GM18508 (cell line): ENCODE measurements at regions not wholly inside any gene's neighbourhood (a gene's known extent, or its start where the extent isn't known, plus 50 kb on each side); places are given as distances from the start of the nearest gene placed in this dataset.
"Not testable (repeated sequence)": the region's sequence is repeated elsewhere in the genome, so short reads cannot be mapped to it uniquely, and the experiment has no call there.

Experiments
- ATAC-seq: cut with Tn5 transposase; IDR thresholded peaks from one replicate; pipeline ENCODE4 v1.9.1; 2021; ENCODE audit warnings: moderate number of reproducible peaks; ENCODE audit not compliant: insufficient read depth, unreplicated experiment

DNA sequence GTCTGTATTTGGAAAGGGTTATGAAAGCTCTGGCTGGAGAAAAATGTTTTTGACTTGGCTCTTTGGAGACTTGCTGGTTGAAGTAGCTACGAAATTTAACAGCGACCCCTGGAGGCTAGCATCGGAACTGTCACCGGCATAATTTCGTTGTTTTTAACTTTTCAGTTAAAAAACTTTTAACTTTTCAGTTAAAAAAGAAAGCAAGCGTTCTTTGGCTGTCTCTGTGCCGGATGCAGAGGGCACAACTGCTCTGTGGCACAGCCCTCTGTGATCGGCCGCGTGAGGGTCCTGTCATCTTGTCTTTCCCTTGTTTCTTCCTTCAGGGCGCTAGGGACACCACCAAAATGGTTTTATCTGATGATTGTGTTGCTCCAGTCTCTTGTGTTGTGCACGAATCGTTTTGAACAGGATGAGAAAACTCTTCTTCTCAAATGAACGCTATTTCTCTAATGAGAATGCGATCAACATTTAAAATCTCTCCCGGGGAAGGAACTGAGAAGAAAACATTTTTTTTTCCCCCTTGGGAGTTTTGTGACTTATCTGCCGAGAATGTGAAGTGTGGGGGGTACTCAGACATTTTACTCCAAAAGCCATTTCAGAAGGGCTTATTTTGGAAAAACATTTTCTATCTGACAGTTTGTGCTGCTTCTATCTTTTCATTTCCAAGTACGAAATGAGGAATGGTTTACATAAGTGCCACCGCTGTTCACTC, 57.1 kb downstream of the ADCYAP1 start:
- no peak for ATAC-seq

DNA sequence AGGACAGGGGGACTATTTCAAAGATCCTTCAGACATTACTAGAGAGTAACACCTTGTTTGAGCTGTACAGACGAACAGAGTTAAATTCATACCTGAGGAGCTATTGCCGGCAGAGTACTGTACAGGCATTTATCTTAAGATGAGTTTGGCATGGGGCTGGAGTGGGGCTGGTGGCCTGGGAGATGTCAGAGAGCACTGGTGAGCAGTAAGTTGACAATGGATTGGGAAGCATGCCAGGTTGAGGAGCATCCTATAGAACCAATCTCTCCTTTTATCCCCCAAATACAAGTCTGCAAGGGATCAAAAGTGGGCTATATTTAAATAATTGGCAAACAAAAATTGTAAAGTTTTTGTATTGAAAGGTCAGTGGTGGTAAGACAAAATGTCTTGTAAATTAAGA, 58.6 kb downstream of the ADCYAP1 start:
- no peak for ATAC-seq

DNA sequence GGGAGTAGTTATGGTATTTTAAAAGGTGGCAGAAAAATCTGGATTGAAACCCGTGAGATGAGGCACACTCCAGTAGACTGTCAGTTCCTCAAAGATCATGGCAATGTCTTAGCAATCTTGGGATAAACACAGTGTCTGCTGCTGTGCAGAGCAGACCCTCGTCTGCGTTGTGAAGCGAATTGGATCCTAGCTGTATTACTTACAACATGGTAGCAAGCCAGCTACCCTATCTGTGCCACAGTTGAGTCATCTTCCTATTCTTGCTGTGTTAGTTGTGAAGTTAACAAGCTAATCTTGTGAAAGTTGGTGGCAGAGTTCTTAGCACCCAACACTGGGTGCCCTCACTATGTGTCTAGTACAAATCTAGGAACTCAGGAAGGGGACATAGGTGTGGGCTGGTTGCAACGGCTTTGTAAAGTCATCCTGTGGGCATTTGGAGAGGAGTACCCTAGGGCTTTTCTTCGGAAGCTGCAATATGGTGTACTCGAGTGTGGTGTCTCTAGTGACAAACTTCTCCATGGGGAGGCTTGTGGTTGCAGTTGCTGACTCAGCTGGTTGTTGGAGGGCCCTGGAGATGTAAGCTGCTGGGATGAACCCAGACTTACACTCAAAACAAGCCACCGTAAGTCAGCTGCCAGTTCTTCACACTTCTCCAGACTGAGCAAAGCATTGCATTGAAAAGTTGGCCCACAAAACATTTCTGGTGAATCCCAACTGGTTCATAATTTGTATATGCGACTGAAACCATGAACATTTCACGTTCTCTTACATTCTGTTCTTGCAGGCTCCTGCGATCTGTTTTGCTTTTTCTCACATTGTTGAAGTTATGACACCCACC, 61.5 kb downstream of the ADCYAP1 start:
- no peak for ATAC-seq

DNA sequence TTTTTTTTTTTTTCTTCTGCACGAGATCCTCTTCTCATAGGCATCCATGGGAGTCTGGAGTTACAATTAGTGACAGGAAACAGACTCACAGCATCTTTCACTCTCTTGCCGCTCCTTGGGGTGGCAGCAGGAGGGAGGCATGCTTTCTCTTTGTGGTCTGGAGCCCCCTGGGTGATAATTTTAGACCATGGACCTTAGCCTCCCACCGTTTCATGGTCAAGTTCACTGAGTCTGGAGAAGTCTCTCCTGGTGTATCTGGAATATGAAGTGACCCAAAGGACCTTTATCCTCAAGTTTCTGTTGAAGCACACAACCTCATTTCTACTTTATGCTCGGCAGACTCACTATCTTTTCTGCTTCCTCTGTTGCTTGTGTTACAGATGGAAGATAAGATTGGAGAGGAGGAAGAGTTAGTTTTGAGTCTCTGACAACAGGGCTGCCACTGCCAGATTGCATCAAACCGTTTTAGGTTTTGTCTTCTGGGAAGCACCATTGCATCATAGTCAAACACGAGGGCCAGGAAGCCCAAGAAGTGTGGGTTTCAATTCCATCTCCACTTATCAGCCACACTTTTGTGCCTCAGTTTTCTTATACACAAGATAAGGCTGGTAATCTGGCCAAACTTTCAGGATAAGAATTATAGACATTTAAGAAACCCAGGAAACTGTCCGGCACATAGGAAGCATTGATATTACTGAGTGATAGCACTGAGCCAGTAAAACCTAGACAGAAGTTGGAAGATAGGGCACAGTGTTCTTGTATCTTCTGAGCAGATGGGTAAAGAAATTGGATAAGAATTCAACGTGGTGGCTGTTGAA, 62.3 kb downstream of the ADCYAP1 start:
- ATAC-seq = no peak

DNA sequence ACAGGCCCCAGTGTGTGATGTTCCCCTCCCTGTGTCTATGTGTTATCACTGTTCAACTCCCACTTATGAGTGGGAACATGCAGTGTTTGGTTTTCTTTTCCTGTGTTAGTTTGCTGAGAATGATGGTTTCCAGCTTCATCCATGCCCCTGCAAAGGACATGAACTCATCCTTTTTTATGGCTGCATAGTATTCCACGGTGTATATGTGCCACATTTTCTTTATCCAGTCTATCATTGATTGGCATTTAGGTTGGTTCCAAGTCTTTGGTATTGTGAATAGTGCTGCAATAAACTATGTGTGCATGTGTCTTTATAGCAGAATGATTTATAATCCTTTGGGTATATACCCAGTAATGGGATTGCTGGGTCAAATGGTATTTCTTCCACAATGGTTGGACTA, 64.2 kb downstream of the ADCYAP1 start:
- ATAC-seq = not testable (repeated sequence)

DNA sequence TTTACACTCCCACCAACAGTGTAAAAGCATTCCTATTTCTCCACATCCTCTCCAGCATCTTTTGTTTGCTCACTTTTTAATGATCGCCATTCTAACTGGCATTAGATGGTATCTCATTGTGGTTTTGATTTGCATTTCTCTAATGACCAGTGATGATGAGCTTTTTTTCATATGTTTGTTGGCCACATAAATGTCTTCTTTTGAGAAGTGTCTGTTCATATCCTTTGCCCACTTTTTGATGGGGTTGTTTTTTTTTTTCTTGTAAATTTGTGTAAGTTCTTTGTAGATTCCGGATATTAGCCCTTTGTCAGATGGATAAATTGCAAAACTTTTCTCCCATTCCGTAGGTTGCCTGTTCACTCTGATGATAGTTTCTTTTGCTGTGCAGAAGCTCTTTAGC, 64.6 kb downstream of the ADCYAP1 start:
- not testable (repeated sequence) for ATAC-seq

DNA sequence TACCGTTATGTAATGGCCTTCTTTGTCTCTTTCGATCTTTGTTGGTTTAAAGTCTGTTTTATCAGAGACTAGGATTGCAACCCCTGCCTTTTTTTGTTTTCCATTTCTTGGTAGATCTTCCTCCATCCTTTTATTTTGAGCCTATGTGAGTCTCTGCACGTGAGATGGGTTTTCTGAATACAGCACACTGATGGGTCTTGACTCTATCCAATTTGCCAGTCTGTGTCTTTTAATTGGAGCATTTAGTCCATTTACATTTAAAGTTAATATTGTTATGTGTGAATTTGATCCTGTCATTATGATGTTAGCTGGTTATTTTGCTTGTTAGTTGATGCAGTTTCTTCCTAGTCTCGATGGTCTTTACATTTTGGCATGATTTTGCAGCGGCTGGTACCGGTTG, 69.9 kb downstream of the ADCYAP1 start:
- not testable (repeated sequence) for ATAC-seq

DNA sequence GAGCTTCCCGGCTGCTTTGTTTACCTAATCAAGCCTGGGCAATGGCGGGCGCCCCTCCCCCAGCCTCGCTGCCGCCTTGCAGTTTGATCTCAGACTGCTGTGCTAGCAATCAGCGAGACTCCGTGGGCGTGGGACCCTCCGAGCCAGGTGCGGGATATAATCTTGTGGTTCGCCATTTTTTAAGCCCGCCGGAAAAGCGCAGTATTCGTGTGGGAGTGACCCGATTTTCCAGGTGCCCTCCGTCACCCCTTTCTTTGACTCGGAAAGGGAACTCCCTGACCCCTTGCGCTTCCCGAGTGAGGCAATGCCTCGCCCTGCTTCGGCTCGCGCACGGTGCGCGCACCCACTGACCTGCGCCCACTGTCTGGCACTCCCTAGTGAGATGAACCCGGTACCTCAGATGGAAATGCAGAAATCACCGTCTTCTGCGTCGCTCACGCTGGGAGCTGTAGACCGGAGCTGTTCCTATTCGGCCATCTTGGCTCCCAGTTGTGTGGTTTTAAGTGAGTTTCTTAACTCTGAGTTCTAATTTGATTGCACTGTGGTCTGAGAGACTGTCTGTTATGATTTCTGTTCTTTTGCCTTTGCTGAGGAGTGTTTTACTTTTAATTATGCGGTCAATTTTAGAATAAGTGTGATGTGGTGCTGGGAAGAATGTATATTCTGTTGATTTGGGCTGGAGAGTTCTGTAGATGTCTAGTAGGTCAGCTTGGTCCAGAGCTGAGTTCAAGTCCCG, 71.9 kb downstream of the ADCYAP1 start:
- ATAC-seq = not testable (repeated sequence)

DNA sequence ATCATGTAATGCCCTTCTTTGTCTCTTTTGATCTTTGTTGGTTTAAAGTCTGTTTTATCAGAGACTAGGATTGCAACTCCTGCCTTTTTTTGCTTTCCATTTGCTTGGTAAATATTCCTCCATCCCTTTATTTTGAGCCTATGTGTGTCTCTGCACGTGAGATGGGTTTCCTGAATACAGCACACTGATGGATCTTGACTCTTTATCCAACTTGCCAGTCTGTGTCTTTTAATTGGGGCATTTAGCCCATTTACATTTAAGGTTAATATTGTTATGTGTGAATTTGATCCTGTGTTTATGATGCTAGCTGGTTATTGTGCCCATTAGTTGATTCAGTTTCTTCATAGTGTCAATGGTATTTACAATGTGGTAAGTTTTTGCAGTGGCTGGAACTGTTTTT, 72.7 kb downstream of the ADCYAP1 start:
- ATAC-seq = not testable (repeated sequence)

DNA sequence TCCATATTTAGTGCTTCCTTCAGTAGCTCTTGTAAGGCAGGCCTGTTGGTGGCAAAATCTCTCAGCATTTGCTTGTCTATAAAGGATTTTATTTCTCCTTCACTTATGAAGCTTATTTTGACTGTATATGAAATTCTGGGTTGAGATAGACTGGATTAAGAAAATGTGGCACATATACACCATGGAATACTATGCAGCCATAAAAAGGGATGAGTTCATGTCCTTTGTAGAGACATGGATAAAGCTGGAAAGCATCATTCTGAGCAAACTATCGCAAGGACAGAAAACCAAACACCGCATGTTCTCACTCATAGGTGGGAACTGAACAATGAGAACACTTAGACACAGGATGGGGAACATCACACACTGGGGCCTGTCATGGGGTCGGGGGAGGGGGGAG, 73.1 kb downstream of the ADCYAP1 start:
- not testable (repeated sequence) for ATAC-seq

DNA sequence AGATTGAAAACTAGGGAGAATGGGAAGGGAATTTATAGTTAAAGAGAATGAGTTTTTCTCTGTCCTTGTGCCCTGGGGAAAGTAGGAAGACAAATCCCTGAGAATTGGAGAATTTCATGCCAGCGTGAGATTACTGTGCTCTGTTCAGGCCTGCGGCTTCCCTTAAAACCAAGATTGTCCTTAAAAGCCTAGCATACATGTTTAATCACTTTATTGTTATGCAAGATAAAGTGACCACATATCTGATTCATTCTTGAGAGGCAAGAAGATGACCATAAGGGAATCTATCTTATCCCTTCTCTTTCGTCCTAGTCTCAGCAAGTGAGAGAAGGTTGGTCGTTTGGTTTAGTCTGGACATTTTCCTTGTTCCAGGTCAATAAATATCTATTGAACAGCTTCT, 75.9 kb downstream of the ADCYAP1 start:
- no peak for ATAC-seq

DNA sequence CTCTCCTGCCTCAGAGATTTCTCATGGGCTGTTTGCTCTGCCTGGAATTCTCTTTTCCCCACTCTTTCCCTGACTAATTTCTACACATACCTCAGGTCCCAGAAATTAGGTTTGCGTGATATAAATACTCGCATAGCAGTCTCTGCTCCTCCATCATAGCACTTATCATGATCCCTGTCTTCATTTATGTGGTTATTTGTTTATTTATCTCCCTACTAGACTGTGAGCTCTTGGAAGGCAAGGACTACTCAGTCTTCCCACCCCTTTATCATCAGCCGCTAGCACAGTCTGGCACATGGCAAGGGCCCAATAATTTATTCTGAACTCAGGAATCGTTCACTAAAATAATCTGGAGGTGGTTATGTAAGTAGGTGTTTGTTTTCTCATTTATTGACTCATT, 79.3 kb downstream of the ADCYAP1 start:
- ATAC-seq = no peak

DNA sequence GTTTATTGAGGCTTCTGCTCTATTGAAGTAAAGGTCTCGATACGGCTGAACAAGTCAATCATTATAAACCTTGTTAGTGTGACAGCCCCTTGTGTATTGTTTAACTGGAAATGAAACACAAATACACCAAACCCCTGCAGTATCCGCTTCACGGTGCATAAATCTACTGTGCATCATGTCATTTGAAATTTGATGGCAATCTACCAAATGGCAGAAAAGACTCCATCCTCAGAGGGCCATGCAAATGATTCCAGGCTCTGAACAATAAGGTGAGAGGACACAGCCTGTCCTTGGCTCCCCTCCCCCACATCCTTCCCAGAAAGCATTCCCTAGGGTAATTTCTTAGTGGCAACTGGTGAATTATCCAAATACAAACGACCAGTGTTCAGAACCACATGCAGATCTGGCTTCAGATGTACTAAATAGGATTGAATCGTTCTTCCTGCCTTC, 80.6 kb downstream of the ADCYAP1 start:
- no peak for ATAC-seq

DNA sequence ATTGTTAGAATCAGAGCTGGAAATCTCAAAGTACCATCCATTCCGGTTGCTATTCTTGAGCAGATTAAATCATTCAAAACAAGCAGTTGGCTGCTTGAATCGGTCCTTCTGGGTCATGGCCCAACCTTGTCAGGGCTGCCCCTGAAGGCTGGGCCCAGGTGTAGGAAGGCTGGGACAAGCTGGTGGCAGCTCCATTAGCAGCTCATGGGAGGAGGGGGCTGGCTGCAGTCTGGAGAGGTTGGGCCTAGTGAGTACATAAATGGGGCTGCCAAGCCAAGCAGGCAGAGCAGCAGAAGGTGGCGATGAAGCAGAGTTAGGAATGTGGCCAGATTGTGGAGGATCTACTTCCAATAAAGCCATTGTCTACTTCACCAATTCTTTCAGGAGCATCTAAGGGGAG, 81.4 kb downstream of the ADCYAP1 start:
- ATAC-seq = no peak

DNA sequence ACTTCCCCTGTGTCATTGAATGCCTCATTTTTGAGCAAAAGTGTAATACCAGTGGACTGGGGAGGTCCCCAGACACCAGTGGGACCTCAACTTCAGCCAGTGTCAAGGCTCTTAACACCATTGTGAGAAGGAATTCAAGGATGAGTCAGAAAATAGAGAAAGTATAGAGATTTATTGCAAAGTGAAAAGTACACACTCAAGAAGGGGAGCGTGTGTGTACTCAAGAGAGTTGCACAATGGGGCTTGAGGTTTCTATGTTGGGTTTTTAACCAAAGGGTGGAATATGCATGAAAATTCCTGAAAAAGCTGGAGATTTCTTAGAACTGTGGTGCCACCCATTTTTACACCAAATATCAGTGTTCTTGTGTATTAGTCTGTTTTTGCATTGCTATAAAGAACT, 81.9 kb downstream of the ADCYAP1 start:
- ATAC-seq = no peak

DNA sequence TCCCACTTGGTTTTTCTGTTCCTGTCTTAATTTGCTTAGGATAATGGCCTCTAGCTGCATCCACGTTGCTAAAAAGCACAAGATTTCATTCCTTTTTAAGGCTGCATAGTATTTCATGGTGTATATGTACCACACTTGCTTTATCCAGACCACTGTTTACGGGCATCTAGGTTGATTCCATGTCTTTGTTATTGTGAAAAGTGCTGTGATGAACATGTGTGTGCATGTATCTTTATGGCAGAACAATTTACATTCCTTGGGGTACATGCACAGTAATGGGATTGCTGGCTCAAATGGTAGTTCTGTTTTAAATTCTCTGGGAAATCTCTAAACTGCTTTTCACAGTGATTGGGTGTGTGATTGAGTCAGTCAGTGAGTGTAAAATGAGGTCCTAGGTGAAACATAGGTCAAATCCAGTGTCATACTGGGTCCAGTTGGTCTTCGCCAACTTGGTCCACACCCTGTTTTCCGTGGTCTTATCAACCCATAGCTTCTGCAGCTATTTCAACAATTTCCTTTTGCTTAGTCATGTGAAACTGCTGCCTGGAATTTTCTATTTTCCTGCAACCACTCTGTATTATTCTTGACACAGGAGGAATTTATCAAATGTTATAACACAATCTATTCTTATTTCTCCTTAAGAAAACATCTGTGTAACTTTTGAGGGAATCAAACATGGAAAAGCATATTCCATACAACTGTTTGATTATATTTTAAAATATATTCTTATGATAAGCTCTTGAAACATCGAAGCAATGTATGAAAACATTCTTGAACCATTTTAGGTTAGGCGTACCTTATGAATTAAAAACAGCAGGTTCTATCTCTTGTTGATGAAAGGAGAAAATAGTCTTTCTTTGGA, 82.9 kb downstream of the ADCYAP1 start:
- no peak for ATAC-seq

DNA sequence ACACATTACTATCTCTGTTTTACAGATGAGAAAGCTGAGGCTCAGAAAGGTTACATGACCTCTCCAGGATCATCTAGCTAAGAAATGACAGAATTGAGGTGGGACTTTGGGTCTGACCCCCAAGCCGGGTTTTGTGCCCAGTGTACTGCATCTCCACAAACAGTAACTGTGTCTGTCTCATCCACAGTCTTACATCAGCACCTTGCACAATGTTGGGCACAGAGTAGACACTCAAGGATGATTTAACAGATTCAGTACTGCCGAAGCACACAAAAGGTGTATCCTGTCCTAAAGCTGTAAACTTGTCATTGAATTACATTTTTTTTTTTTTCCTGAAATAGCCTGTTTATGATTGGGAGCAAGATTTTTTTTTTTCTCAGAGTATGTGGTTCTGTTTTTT, 84.8 kb downstream of the ADCYAP1 start:
- no peak for ATAC-seq

DNA sequence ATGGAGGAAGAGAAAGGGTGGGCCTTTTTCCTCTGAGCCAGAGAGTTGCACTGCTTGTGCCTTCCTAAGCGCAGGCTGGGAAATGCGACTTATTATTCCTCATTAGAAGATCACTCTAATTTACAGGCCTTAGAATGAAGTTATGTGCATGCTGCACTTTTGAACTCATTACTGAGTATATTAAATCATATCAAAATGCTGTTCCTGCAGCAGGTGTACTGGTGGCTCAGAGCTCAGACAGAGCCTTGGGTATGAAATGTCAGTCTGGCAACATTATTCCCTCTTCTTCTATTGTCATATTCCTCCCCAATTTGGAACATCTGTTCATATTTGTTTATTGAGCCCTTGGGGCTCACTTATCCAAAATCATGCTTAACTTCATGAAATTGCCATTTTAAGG, 85.5 kb downstream of the ADCYAP1 start:
- no peak for ATAC-seq

DNA sequence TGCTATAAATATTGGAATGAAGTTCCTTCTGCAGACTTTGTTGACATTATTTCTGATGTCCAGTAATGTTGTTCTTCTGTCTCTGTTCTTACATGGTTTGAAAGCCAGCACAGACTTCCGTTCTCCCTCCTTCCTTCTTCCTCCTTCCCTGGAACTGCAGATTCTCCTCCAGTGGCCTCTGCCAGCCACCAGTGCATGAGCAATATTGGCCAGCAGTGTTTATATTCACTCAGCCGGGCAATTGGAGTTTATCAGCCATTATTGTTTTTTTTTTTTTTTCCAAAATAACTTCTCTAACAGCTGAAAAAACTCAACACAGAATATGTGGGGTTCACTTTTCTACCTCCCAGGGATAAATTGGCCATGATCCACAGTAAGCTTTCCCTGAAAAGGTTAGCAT, 86.8 kb downstream of the ADCYAP1 start:
- no peak for ATAC-seq
